GM12891 (cell line): ENCODE measurements at regions not wholly inside any gene's neighbourhood (a gene's known extent, or its start where the extent isn't known, plus 50 kb on each side); places are given as distances from the start of the nearest gene placed in this dataset.

Experiments used
- POLR2A ChIP-seq: IDR thresholded peaks from 2 replicates; pipeline ENCODE4 v1.6.1; 2011; ENCODE audit warnings: low read depth, low read length, control low read depth
- POLR2AphosphoS5 ChIP-seq: IDR thresholded peaks from 2 replicates; pipeline ENCODE4 v1.6.1; 2011; ENCODE audit warnings: low read depth, low read length, control low read depth
- POU2F2 ChIP-seq: IDR thresholded peaks from 2 replicates; pipeline ENCODE4 v1.6.1; 2011; ENCODE audit warnings: low read depth, mild to moderate bottlenecking, control low read depth, low read length, moderate library complexity
- TAF1 ChIP-seq: IDR thresholded peaks from 2 replicates; pipeline ENCODE4 v1.6.1; 2011; ENCODE audit warnings: low read depth, low read length, control low read depth

GRCh38 chr6:41446907-41447545 is 99.2 kb upstream of the FOXP4 start:
- TF ChIP-seq POLR2AphosphoS5 (no peak), POLR2A (no peak), TAF1 (no peak), POU2F2 (no peak)
